GM12878 (cell line): ENCODE measurements at regions not wholly inside any gene's neighbourhood (a gene's known extent, or its start where the extent isn't known, plus 50 kb on each side); places are given as distances from the start of the nearest gene placed in this dataset.

Experiments used
- POLR2AphosphoS5 ChIP-seq: IDR thresholded peaks from 2 replicates; pipeline ENCODE4 v1.6.1; 2011; ENCODE audit warnings: mild to moderate bottlenecking, low read length, inconsistent platforms
- SKIL ChIP-seq: fragments of 450-650 bp; IDR thresholded peaks from 2 replicates; pipeline ENCODE4 v1.6.1; 2017; ENCODE audit warnings: mild to moderate bottlenecking, low read depth, inconsistent platforms; ENCODE audit not compliant: poor library complexity, severe bottlenecking

DNA sequence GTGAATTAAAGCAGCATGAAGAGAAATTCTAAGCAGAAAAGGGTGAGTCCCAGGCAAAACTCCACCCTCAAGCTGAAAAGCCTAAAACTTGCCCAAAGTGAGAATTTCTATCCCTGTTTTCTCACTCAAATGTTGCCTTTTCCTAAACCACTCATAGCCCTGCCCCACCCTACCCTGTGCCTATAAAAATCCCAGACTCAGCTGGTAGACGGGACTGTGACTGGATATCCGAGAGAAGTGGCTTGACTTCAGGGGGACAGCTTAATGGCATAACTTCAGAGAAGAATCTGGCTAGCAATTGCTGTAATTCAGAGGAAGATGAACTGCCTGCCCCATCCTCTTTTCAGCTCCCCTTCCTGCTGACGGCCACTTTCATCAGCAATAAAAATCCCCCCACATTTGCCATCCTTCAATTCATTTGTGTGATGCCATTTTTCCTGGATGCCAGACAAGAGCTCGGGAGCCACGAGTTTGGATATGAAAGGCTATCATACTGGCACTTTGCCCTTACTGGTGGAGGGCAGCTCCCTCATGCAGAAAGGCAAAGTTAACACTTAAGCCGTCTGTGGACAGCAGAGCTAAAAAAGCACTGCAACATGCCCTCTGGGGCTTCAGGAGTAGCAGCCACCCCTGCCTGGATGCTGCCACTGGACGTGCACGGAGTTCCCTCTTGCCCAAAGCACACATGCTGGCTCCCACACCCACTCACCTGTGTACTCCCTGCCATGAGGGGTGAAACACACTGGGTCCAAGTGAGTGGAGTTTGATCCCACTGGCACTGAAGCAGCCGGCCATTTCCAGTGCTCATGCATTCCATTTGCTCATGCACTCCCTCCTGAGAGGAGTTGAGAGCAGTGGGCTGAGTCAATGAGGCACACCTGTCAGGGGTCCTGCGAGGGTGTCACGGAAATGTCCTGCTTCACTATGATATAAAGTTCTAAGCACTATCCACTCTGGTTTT is 670.6 kb downstream of the PLOD2 start:
- TF ChIP-seq SKIL (no peak), POLR2AphosphoS5 (no peak)
